Coronary artery (tissue), 2 donors: ENCODE measurements at regions not wholly inside any gene's neighbourhood (a gene's known extent, or its start where the extent isn't known, plus 50 kb on each side); places are given as distances from the start of the nearest gene placed in this dataset.

Experiments
- DNase-seq: peaks from one replicate; pipeline ENCODE4 v3.0.0-alpha.2; 2017; ENCODE audit warnings: low spot score
- H3K27ac ChIP-seq, 2 donors: fragments of 200-600 bp; sonication (generic); one replicate each; pipeline ENCODE4 v1.5.1; 2016 to 2019
- H3K4me3 ChIP-seq: fragments of 200-600 bp; sonication (generic); 2 replicates; pipeline ENCODE4 v1.5.1; 2016; ENCODE audit warnings: mild to moderate bottlenecking, moderate library complexity
- TF ChIP-seq, protein P1 (sequence below): fragments of 200-600 bp; sonication (generic); IDR thresholded peaks from one replicate; pipeline ENCODE4 v1.5.1; 2019; ENCODE audit warnings: antibody characterized with exemption

- H3K27ac ChIP-seq = no peak overlapping the region
- no peak overlapping the region for H3K4me3 ChIP-seq
- TF ChIP-seq, protein P1, sequence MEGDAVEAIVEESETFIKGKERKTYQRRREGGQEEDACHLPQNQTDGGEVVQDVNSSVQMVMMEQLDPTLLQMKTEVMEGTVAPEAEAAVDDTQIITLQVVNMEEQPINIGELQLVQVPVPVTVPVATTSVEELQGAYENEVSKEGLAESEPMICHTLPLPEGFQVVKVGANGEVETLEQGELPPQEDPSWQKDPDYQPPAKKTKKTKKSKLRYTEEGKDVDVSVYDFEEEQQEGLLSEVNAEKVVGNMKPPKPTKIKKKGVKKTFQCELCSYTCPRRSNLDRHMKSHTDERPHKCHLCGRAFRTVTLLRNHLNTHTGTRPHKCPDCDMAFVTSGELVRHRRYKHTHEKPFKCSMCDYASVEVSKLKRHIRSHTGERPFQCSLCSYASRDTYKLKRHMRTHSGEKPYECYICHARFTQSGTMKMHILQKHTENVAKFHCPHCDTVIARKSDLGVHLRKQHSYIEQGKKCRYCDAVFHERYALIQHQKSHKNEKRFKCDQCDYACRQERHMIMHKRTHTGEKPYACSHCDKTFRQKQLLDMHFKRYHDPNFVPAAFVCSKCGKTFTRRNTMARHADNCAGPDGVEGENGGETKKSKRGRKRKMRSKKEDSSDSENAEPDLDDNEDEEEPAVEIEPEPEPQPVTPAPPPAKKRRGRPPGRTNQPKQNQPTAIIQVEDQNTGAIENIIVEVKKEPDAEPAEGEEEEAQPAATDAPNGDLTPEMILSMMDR = no peak
- no peak for DNase-seq
Measured at GRCh38 chr1:3989465-3989864, 89.4 kb upstream of the C1orf174 start.

DNA sequence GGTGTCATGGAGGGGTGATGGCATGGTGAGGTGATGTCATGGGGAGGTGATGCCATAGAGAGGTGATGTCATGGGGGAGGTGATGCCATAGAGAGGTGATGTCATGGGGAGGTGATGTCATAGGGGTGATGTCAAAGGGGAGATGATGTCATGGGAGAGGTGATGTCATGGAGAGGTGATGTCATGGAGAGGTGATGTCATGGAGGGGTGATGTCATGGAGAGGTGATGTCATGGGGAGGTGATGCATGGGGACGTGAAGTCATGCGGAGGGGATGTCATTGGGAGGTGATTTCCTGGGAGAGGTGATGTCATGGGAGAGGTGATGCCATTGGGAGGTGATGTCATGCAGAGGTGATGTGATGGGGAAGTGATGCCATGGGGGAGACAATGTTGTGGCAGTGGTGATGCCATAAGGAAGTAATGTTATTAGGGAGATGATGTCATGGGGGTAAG, 92.1 kb upstream of the C1orf174 start:
- Histone ChIP-seq H3K4me3 (no peak overlapping the region), H3K27ac (no peak overlapping the region)
- TF ChIP-seq, protein P1 = no peak
- DNase-seq = no peak

- no peak overlapping the region for H3K4me3 ChIP-seq
- no peak overlapping the region for H3K27ac ChIP-seq
- DNase-seq = no peak
- TF ChIP-seq, protein P1 = no peak
Measured at GRCh38 chr1:3992746-3993145, 92.7 kb upstream of the C1orf174 start.

DNA sequence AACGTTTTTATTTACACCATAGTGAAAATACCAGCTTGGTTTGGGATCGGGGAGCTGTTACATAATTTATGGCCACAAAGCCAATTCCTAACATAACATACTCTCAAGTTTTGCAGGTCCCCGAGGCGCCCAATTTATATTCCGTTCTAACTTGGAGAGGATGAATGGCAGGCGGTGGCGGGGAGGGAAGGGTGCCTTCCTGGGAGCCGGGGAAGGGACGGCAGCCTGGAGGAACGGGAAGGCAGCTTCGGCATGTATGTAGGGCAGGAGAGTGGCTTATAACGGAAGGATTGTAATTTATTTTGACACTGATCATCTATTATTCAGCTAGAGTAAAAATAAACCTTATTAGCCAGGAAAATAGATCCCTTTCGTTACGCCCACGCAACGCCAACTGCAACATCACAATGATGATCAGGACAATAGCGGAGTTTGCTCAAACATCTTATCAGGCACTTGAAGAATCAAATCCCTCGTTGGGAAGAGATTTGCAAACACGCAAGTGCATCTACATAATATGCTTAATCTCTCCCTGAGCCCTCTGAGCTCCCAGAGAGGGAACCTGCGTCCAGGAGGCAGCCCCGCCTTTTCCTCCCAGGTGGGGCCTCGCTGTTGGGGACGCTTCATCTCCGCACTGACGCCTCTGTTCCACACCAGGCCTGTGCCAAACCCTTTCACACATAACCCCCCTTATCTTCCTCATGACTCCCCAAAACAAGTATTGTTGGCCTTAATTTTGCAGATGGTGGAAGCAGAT, 93.7 kb upstream of the C1orf174 start:
- TF ChIP-seq, protein P1 = no peak
- Histone ChIP-seq H3K4me3 (no peak overlapping the region), H3K27ac (no peak overlapping the region)
- no peak for DNase-seq

DNA sequence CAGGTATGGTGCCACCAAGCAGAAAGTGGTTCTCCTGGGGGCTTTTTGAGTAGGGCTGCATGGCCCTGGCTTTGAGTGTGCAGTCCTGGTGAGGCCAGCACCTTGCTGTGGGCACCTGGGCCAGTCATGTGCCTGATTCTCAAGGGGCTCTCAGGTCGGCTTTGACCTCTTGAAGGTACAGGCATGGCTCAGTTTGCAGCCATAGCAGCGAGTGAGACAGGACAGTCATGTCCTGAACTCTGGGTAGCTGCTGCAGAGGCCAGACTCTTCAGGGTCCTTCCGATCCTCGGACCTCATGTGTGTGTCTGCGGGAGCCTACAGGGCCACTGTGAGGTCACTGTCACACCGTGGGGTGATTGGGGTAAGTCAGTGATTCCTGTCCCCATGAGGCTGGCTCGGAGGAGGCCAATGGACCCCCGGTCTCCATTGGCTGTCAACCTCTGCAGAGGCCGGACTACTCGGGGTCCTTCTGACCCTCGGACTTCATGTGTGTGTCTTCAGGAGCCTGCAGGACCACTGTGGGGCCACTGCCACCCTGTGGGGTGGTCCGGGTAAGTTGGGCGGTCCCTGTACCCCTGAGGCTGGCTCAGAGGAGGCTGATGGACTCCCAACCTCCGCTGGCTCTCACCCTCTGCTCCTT, 95.2 kb upstream of the C1orf174 start:
- Histone ChIP-seq H3K4me3 (no peak overlapping the region), H3K27ac (no peak overlapping the region)
- TF ChIP-seq, protein P1 = no peak
- no peak for DNase-seq

- no peak for DNase-seq
- H3K27ac ChIP-seq = no peak overlapping the region
- TF ChIP-seq, protein P1 = no peak
- no peak overlapping the region for H3K4me3 ChIP-seq
Measured at GRCh38 chr1:3996846-3997705, 97.0 kb upstream of the C1orf174 start.
